Stomach (tissue), 8 donors: ENCODE measurements at regions not wholly inside any gene's neighbourhood (a gene's known extent, or its start where the extent isn't known, plus 50 kb on each side); places are given as distances from the start of the nearest gene placed in this dataset.

ENCODE experiments used
- DNase-seq, 2 donors: peaks; one replicate each; pipeline versions ENCODE4 v3.0.0 to v3.0.0-alpha.2; 2013 to 2019
- H3K27ac ChIP-seq, 5 donors: fragments of 200-600 bp in 4 of 5; sonication (generic) in 4 of 5; one replicate each; pipeline ENCODE4 v1.5.1; 2013 to 2019; ENCODE audit warnings: mild to moderate bottlenecking in 1 of 5, moderate library complexity in 1 of 5
- H3K27me3 ChIP-seq, 3 donors: fragments of 200-600 bp; sonication (generic); one replicate each; pipeline ENCODE4 v1.5.1; 2017 to 2019; ENCODE audit warnings: mixed run types in 1 of 3
- H3K36me3 ChIP-seq, 4 donors: fragments of 200-600 bp; sonication (generic); 1 replicate in 3 of 4; 2 replicates in 1 of 4; pipeline ENCODE4 v1.5.1; 2016 to 2019
- H3K4me1 ChIP-seq, 4 donors: fragments of 200-600 bp; sonication (generic); one replicate each; pipeline ENCODE4 v1.5.1; 2016 to 2019
- H3K4me3 ChIP-seq, 4 donors: fragments of 200-600 bp; sonication (generic) in 3 of 4; one replicate each; pipeline ENCODE4 v1.5.1; 2016 to 2019; ENCODE audit warnings: mild to moderate bottlenecking in 1 of 4
- H3K9me3 ChIP-seq, 4 donors: fragments of 200-600 bp; sonication (generic); one replicate each; pipeline ENCODE4 v1.5.1; 2016 to 2019
- EP300 ChIP-seq: sonication (generic); formaldehyde crosslinking; IDR thresholded peaks from one replicate; pipeline ENCODE4 v1.6.1; 2017; ENCODE audit warnings: antibody characterized with exemption
- POLR2A ChIP-seq, 4 donors: fragments of 450-650 bp; IDR thresholded peaks; one replicate each; pipeline ENCODE4 v1.6.1; 2016; ENCODE audit warnings: antibody characterized with exemption in 4 of 4, control low read depth in 2 of 4, mild to moderate bottlenecking in 1 of 4, moderate library complexity in 1 of 4
- POLR2AphosphoS5 ChIP-seq, 3 donors: sonication (generic); formaldehyde crosslinking; IDR thresholded peaks; one replicate each; pipeline ENCODE4 v1.6.1; 2016; ENCODE audit warnings: antibody characterized with exemption in 3 of 3
- WGBS, 5 donors: extraction: QIAGEN DNeasy Blood & Tissue Kit in 3 of 5; methylation state at CpG; one replicate each; pipeline versions ENCODE4 v1.1.5 to v1.1.7; 2013 to 2018; 5-methylcytosine and 5-hydroxymethylcytosine counted together
- intact Hi-C: fragments of 100-400 bp; cut with DNase I; formaldehyde crosslinking; loops from one replicate; pipeline ENCODE4 v1.15.1; 2023; ENCODE audit warnings: low total_unique reads
- TF ChIP-seq, protein P1 (sequence below), 7 experiments: fragments of 450-650 bp in 4 of 7; fragments of 200-600 bp in 3 of 7; sonication (generic) in 3 of 7; IDR thresholded peaks; one replicate each; pipeline ENCODE4 v1.5.1; 2016 to 2019; ENCODE audit warnings: antibody characterized with exemption in 7 of 7, control low read depth in 2 of 7, mild to moderate bottlenecking in 1 of 7
- donor health status: healthy with polysubstance abuse.
- donor health status: Bipolar disorder and iron deficiency.
- donor health status: healthy.

- Histone ChIP-seq H3K4me3 (no peak overlapping the region), H3K9me3 (no peaks in the 10 kb centered on the region), H3K27ac (no peak overlapping the region), H3K36me3 (no peaks in the 10 kb centered on the region), H3K4me1 (no peaks in the 10 kb centered on the region), H3K27me3 (no peaks in the 10 kb centered on the region)
- TF ChIP-seq EP300 = no peak
- TF ChIP-seq POLR2AphosphoS5 (IDR thresholded peaks at IDR 0.05) = no peak
- TF ChIP-seq, protein P1, sequence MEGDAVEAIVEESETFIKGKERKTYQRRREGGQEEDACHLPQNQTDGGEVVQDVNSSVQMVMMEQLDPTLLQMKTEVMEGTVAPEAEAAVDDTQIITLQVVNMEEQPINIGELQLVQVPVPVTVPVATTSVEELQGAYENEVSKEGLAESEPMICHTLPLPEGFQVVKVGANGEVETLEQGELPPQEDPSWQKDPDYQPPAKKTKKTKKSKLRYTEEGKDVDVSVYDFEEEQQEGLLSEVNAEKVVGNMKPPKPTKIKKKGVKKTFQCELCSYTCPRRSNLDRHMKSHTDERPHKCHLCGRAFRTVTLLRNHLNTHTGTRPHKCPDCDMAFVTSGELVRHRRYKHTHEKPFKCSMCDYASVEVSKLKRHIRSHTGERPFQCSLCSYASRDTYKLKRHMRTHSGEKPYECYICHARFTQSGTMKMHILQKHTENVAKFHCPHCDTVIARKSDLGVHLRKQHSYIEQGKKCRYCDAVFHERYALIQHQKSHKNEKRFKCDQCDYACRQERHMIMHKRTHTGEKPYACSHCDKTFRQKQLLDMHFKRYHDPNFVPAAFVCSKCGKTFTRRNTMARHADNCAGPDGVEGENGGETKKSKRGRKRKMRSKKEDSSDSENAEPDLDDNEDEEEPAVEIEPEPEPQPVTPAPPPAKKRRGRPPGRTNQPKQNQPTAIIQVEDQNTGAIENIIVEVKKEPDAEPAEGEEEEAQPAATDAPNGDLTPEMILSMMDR (IDR thresholded peaks at IDR 0.05) = no peak
- no peak for TF ChIP-seq POLR2A (IDR thresholded peaks at IDR 0.05)
- DNase-seq = no peak
- WGBS, 5 donors = 51 to 85% (median 62%) methylated on average over 1 of the region's 1 CpG
- intact Hi-C loops = no loop called here
Measured at GRCh38 chr18:29862824-29863223, 1179.7 kb downstream of the DSC3 start.

DNA sequence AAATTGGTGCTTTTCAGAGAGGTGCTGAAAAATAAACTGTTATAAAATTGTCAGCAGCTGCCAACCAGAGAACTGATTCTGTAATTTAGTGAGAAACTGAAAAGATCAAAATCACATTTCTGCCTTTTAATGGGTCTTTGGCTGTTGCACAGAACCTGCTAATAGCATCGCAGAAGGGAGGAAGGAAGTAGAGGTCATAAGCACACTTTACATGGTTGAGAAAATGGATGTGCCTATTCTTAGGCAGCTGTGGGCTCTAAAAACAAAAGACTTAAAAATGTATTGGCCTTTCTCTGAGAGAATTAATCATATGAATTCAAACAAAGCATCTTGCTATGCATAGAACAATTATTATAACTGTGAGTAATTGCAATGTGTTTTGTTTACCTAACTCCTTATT, 1186.9 kb downstream of the DSC3 start:
- intact Hi-C loops = no loop called here
- H3K27me3 ChIP-seq = no peaks in the 10 kb centered on the region
- WGBS, 5 donors = 41 to 60% (median 57%) methylated on average over 1 of the region's 1 CpG
- TF ChIP-seq, protein P1 (IDR thresholded peaks at IDR 0.05) = no peak
- TF ChIP-seq EP300 (no peak), POLR2A (IDR thresholded peaks at IDR 0.05) (no peak), POLR2AphosphoS5 (IDR thresholded peaks at IDR 0.05) (no peak)
- no peak overlapping the region for H3K4me3 ChIP-seq
- no peaks in the 10 kb centered on the region for H3K9me3 ChIP-seq
- H3K27ac ChIP-seq = no peak overlapping the region
- H3K4me1 ChIP-seq = no peaks in the 10 kb centered on the region
- no peak for DNase-seq
- no peaks in the 10 kb centered on the region for H3K36me3 ChIP-seq

GRCh38 chr18:29853126-29853525, 1189.4 kb downstream of the DSC3 start:
- Histone ChIP-seq H3K4me1 (no peaks in the 10 kb centered on the region), H3K27me3 (no peaks in the 10 kb centered on the region), H3K9me3 (peaks cover 0 to 5% (median 2%) of the 10 kb centered on the region in 4 donors), H3K36me3 (no peaks in the 10 kb centered on the region), H3K4me3 (no peak overlapping the region), H3K27ac (no peak overlapping the region)
- TF ChIP-seq EP300 (no peak), POLR2A (IDR thresholded peaks at IDR 0.05) (no peak), POLR2AphosphoS5 (IDR thresholded peaks at IDR 0.05) (no peak)
- TF ChIP-seq, protein P1 (IDR thresholded peaks at IDR 0.05) = no peak
- intact Hi-C loops = no loop called here
- no peak for DNase-seq

- no peaks in the 10 kb centered on the region for H3K4me1 ChIP-seq
- H3K36me3 ChIP-seq = no peaks in the 10 kb centered on the region
- TF ChIP-seq POLR2AphosphoS5 (IDR thresholded peaks at IDR 0.05) (no peak), POLR2A (IDR thresholded peaks at IDR 0.05) (no peak), EP300 (no peak)
- TF ChIP-seq, protein P1 (IDR thresholded peaks at IDR 0.05) = no peak
- no peaks in the 10 kb centered on the region for H3K27me3 ChIP-seq
- H3K4me3 ChIP-seq = no peak overlapping the region
- peaks cover 0 to 5% (median 2%) of the 10 kb centered on the region in 4 donors for H3K9me3 ChIP-seq
- H3K27ac ChIP-seq = no peak overlapping the region
- WGBS, 5 donors = 52 to 90% (median 78%) methylated on average over 1 of the region's 1 CpG
- DNase-seq = no peak
- intact Hi-C loops = no loop called here
Measured at GRCh38 chr18:29849144-29849543, 1193.4 kb downstream of the DSC3 start.
